ENCODE measurements at regions not wholly inside any gene's neighbourhood (a gene's known extent, or its start where the extent isn't known, plus 50 kb on each side); places are given as distances from the start of the nearest gene placed in this dataset.

- H3K36me3 ChIP-seq (ENCODE audit: control insufficient read depth, insufficient read depth, low read length) = no peaks in the 10 kb centered on the region
- no peak overlapping the region for H3K27ac ChIP-seq (ENCODE audit: low read length)
- H3K9me3 ChIP-seq (ENCODE audit: control insufficient read depth, low read depth, low read length) = no peaks in the 10 kb centered on the region
- H3K27me3 ChIP-seq (ENCODE audit: control insufficient read depth, insufficient read depth, low read length) = no peaks in the 10 kb centered on the region
- H3K4me3 ChIP-seq (ENCODE audit: low read length) = no peak overlapping the region
- no CpG with 5 or more reads among the region's 11 CpGs for WGBS (ENCODE audit: insufficient coverage, low lambda C conversion rate)
- no peaks in the 10 kb centered on the region for H3K4me1 ChIP-seq (ENCODE audit: control insufficient read depth, insufficient read depth, low read length)
- no peak for DNase-seq
Observed at GRCh38 chr12:130068741-130069140, 93.5 kb upstream of the FZD10 start.

GRCh38 chr12:130070126-130070611 lies 92.1 kb upstream of the FZD10 start:
- no CpG with 5 or more reads among the region's 21 CpGs for WGBS (ENCODE audit: insufficient coverage, low lambda C conversion rate)
- DNase-seq = peak in 1 of 2 donors; percentile 21
- no peaks in the 10 kb centered on the region for H3K27me3 ChIP-seq (ENCODE audit: control insufficient read depth, insufficient read depth, low read length)
- H3K36me3 ChIP-seq (ENCODE audit: control insufficient read depth, insufficient read depth, low read length) = no peaks in the 10 kb centered on the region
- no peak overlapping the region for H3K4me3 ChIP-seq (ENCODE audit: low read length)
- no peak overlapping the region for H3K27ac ChIP-seq (ENCODE audit: low read length)
- no peaks in the 10 kb centered on the region for H3K9me3 ChIP-seq (ENCODE audit: control insufficient read depth, low read depth, low read length)
- H3K4me1 ChIP-seq (ENCODE audit: control insufficient read depth, insufficient read depth, low read length) = no peaks in the 10 kb centered on the region

GRCh38 chr12:130073721-130074120 lies 88.5 kb upstream of the FZD10 start:
- no CpG with 5 or more reads among the region's 3 CpGs for WGBS (ENCODE audit: insufficient coverage, low lambda C conversion rate)
- Histone ChIP-seq H3K27me3 (ENCODE audit: control insufficient read depth, insufficient read depth, low read length) (no peaks in the 10 kb centered on the region), H3K4me1 (ENCODE audit: control insufficient read depth, insufficient read depth, low read length) (no peaks in the 10 kb centered on the region), H3K36me3 (ENCODE audit: control insufficient read depth, insufficient read depth, low read length) (no peaks in the 10 kb centered on the region), H3K9me3 (ENCODE audit: control insufficient read depth, low read depth, low read length) (no peaks in the 10 kb centered on the region), H3K4me3 (ENCODE audit: low read length) (no peak overlapping the region), H3K27ac (ENCODE audit: low read length) (no peak overlapping the region)
- DNase-seq = no peak

- Histone ChIP-seq H3K4me1 (ENCODE audit: control insufficient read depth, insufficient read depth, low read length) (no peaks in the 10 kb centered on the region), H3K4me3 (ENCODE audit: low read length) (no peak overlapping the region), H3K9me3 (ENCODE audit: control insufficient read depth, low read depth, low read length) (no peaks in the 10 kb centered on the region), H3K27ac (ENCODE audit: low read length) (no peak overlapping the region), H3K36me3 (ENCODE audit: control insufficient read depth, insufficient read depth, low read length) (no peaks in the 10 kb centered on the region), H3K27me3 (ENCODE audit: control insufficient read depth, insufficient read depth, low read length) (peaks cover 4% of the 10 kb centered on the region)
- no peak for DNase-seq
- no CpG with 5 or more reads among the region's 8 CpGs for whole genome bisulfite sequencing (ENCODE audit: insufficient coverage, low lambda C conversion rate)
Observed at GRCh38 chr12:130074661-130075406, 87.4 kb upstream of the FZD10 start.

DNA sequence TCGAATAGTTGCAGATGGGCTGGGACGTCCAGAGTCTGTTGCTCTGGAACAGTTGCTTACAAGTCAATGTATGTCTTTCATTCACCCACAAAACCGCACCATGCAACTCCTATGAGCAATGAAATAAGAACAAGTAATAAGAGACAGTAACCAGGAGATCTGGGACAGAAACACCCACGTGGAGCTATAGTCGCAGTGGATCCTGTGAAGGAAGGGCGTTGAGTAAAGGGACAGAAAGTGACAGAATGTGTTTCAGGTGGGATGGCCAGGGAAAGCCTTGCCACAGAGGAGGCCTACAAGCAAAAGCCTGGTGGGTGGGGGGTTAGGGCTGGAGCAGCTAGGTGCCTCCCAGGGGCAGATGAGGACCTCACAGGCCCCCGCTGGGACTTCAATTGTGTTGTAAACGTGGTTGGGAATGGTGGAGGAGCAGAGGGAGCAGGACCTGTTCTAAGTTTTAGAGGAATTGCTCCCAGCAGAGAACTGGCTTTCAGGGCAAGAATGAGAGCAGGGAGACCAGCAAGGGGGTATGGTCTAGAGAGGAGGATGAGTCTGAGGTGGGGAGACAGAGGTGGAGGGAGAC lies 86.7 kb upstream of the FZD10 start:
- 95% methylated on average over 4 of the region's 8 CpGs for WGBS (ENCODE audit: insufficient coverage, low lambda C conversion rate)
- Histone ChIP-seq H3K27me3 (ENCODE audit: control insufficient read depth, insufficient read depth, low read length) (peaks cover 4% of the 10 kb centered on the region), H3K9me3 (ENCODE audit: control insufficient read depth, low read depth, low read length) (no peaks in the 10 kb centered on the region), H3K27ac (ENCODE audit: low read length) (no peak overlapping the region), H3K4me3 (ENCODE audit: low read length) (no peak overlapping the region), H3K4me1 (ENCODE audit: control insufficient read depth, insufficient read depth, low read length) (no peaks in the 10 kb centered on the region), H3K36me3 (ENCODE audit: control insufficient read depth, insufficient read depth, low read length) (no peaks in the 10 kb centered on the region)
- no peak for DNase-seq

- no CpG with 5 or more reads among the region's 3 CpGs for WGBS (ENCODE audit: insufficient coverage, low lambda C conversion rate)
- Histone ChIP-seq H3K27me3 (ENCODE audit: control insufficient read depth, insufficient read depth, low read length) (peaks cover 6% of the 10 kb centered on the region), H3K4me3 (ENCODE audit: low read length) (no peak overlapping the region), H3K9me3 (ENCODE audit: control insufficient read depth, low read depth, low read length) (no peaks in the 10 kb centered on the region), H3K4me1 (ENCODE audit: control insufficient read depth, insufficient read depth, low read length) (no peaks in the 10 kb centered on the region), H3K36me3 (ENCODE audit: control insufficient read depth, insufficient read depth, low read length) (no peaks in the 10 kb centered on the region), H3K27ac (ENCODE audit: low read length) (no peak overlapping the region)
- DNase-seq = no peak
Observed at GRCh38 chr12:130076126-130076525, 86.1 kb upstream of the FZD10 start.

- peaks cover 7% of the 10 kb centered on the region for H3K27me3 ChIP-seq (ENCODE audit: control insufficient read depth, insufficient read depth, low read length)
- no peaks in the 10 kb centered on the region for H3K9me3 ChIP-seq (ENCODE audit: control insufficient read depth, low read depth, low read length)
- DNase-seq = no peak
- H3K4me3 ChIP-seq (ENCODE audit: low read length) = no peak overlapping the region
- no CpG with 5 or more reads among the region's 5 CpGs for WGBS (ENCODE audit: insufficient coverage, low lambda C conversion rate)
- no peak overlapping the region for H3K27ac ChIP-seq (ENCODE audit: low read length)
- H3K4me1 ChIP-seq (ENCODE audit: control insufficient read depth, insufficient read depth, low read length) = no peaks in the 10 kb centered on the region
- H3K36me3 ChIP-seq (ENCODE audit: control insufficient read depth, insufficient read depth, low read length) = no peaks in the 10 kb centered on the region
Observed at GRCh38 chr12:130076752-130077151, 85.5 kb upstream of the FZD10 start.

- DNase-seq = no peak
- WGBS (ENCODE audit: insufficient coverage, low lambda C conversion rate) = no CpG with 5 or more reads among the region's 3 CpGs
- Histone ChIP-seq H3K9me3 (ENCODE audit: control insufficient read depth, low read depth, low read length) (no peaks in the 10 kb centered on the region), H3K27ac (ENCODE audit: low read length) (no peak overlapping the region), H3K4me1 (ENCODE audit: control insufficient read depth, insufficient read depth, low read length) (no peaks in the 10 kb centered on the region), H3K36me3 (ENCODE audit: control insufficient read depth, insufficient read depth, low read length) (no peaks in the 10 kb centered on the region), H3K27me3 (ENCODE audit: control insufficient read depth, insufficient read depth, low read length) (peaks cover 10% of the 10 kb centered on the region), H3K4me3 (ENCODE audit: low read length) (no peak overlapping the region)
Observed at GRCh38 chr12:130078852-130079251, 83.4 kb upstream of the FZD10 start.

DNA sequence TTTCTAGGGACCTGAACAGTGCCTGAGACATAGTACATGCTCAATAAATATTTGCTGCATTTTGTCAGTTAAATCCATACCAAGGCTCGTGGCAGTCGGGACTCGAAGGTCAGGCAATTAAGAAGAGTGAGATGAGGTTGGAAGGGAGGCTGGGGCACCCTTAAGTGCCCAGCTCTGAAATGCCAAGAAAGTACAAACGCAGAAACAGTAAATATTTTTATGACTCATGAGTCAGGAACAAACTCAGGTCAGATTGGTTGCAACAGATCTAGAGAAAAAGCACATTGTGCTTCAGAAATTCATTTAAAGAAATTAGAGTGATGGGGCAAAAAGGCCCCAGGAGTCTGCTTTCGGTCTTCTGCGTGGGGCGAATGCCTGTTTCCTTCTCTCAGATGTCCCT lies 83.0 kb upstream of the FZD10 start:
- WGBS (ENCODE audit: insufficient coverage, low lambda C conversion rate) = no CpG with 5 or more reads among the region's 7 CpGs

GRCh38 chr12:130080205-130080604 lies 82.1 kb upstream of the FZD10 start:
- no peaks in the 10 kb centered on the region for H3K4me1 ChIP-seq (ENCODE audit: control insufficient read depth, insufficient read depth, low read length)
- no peak for DNase-seq
- H3K36me3 ChIP-seq (ENCODE audit: control insufficient read depth, insufficient read depth, low read length) = no peaks in the 10 kb centered on the region
- no peak overlapping the region for H3K27ac ChIP-seq (ENCODE audit: low read length)
- H3K4me3 ChIP-seq (ENCODE audit: low read length) = no peak overlapping the region
- WGBS (ENCODE audit: insufficient coverage, low lambda C conversion rate) = 40% methylated on average over 1 of the region's 6 CpGs
- H3K9me3 ChIP-seq (ENCODE audit: control insufficient read depth, low read depth, low read length) = no peaks in the 10 kb centered on the region
- H3K27me3 ChIP-seq (ENCODE audit: control insufficient read depth, insufficient read depth, low read length) = peaks cover 10% of the 10 kb centered on the region

More for the DNA sequence above, 83.0 kb upstream of the FZD10 start:
- H3K4me1 ChIP-seq (ENCODE audit: control insufficient read depth, insufficient read depth, low read length) = no peaks in the 10 kb centered on the region
- peaks cover 10% of the 10 kb centered on the region for H3K27me3 ChIP-seq (ENCODE audit: control insufficient read depth, insufficient read depth, low read length)
- H3K27ac ChIP-seq (ENCODE audit: low read length) = no peak overlapping the region
- no peaks in the 10 kb centered on the region for H3K9me3 ChIP-seq (ENCODE audit: control insufficient read depth, low read depth, low read length)
- no peak overlapping the region for H3K4me3 ChIP-seq (ENCODE audit: low read length)
- DNase-seq = no peak
- H3K36me3 ChIP-seq (ENCODE audit: control insufficient read depth, insufficient read depth, low read length) = no peaks in the 10 kb centered on the region

Measured in large intestine (tissue), 3 donors.